GM23338 (cell line): ENCODE measurements at regions not wholly inside any gene's neighbourhood (a gene's known extent, or its start where the extent isn't known, plus 50 kb on each side); places are given as distances from the start of the nearest gene placed in this dataset.

Experiments
- CTCF ChIP-seq, 2 experiments: fragments of 200-600 bp in 1 of 2; sonication (generic) in 1 of 2; conservative IDR thresholded peaks; 2 replicates each; pipeline versions ENCODE4 v1.5.1 to v1.6.1; 2016 to 2017; ENCODE audit warnings: antibody characterized with exemption in 2 of 2, low read depth in 2 of 2, mild to moderate bottlenecking in 2 of 2, moderate library complexity in 1 of 2
- EZH2 ChIP-seq: fragments of 200-600 bp; sonication (generic); IDR thresholded peaks from one replicate; pipeline ENCODE4 v1.8.0; 2017; ENCODE audit warnings: antibody characterized with exemption, mild to moderate bottlenecking, low read depth; ENCODE audit not compliant: unreplicated experiment
- REST ChIP-seq: IDR thresholded peaks from one replicate; pipeline ENCODE4 v1.6.1; 2018; ENCODE audit warnings: antibody characterized with exemption; ENCODE audit not compliant: unreplicated experiment
- ZNF331 ChIP-seq: fragments of 250-450 bp; sonication (Bioruptor Pico); IDR thresholded peaks from 2 replicates; pipeline ENCODE4 v1.5.0; 2020; ENCODE audit warnings: low read depth, mild to moderate bottlenecking, moderate library complexity

GRCh38 chr3:154745122-154745521 is 315.1 kb upstream of the GPR149 start:
- TF ChIP-seq ZNF331 (CRISPR knock-in tag) (no peak), CTCF (conservative IDR thresholded peaks at IDR 0.05; ENCODE audit: low read depth in 2 of 2) (no peak), EZH2 (no peak), REST (no peak)
